Upper lobe of left lung (tissue), 6 donors: ENCODE measurements at regions not wholly inside any gene's neighbourhood (a gene's known extent, or its start where the extent isn't known, plus 50 kb on each side); places are given as distances from the start of the nearest gene placed in this dataset.

ENCODE experiments used
- ATAC-seq, 2 donors: fragments of 200-7000 bp; cut with Tn5 transposase; one replicate each; pipeline ENCODE4 v1.9.1; 2022; ENCODE audit warnings: mild to moderate bottlenecking in 2 of 2, moderate library complexity in 2 of 2; ENCODE audit not compliant: low FRiP score in 2 of 2
- DNase-seq, 2 donors: peaks; one replicate each; pipeline ENCODE4 v3.0.0-alpha.2; 2019 to 2020
- H3K27ac ChIP-seq, 4 donors: fragments of 200-600 bp; sonication (generic); one replicate each; pipeline ENCODE4 v1.5.1; 2016 to 2019
- H3K27me3 ChIP-seq, 4 donors: fragments of 200-600 bp; sonication (generic); one replicate each; pipeline ENCODE4 v1.5.1; 2017 to 2019
- H3K36me3 ChIP-seq, 4 donors: fragments of 200-600 bp; sonication (generic); one replicate each; pipeline ENCODE4 v1.5.1; 2016 to 2019
- H3K4me1 ChIP-seq, 4 donors: fragments of 200-600 bp; sonication (generic); one replicate each; pipeline ENCODE4 v1.5.1; 2018 to 2019
- H3K4me3 ChIP-seq, 4 donors: fragments of 200-600 bp; sonication (generic); one replicate each; pipeline ENCODE4 v1.5.1; 2017 to 2019; ENCODE audit warnings: mild to moderate bottlenecking in 2 of 4, moderate library complexity in 1 of 4
- H3K9me3 ChIP-seq, 4 donors: fragments of 200-600 bp; sonication (generic); one replicate each; pipeline ENCODE4 v1.5.1; 2018 to 2019
- CTCF ChIP-seq, 6 experiments: fragments of 450-650 bp in 4 of 6; fragments of 200-600 bp in 2 of 6; sonication (generic) in 2 of 6; IDR thresholded peaks; one replicate each; pipeline ENCODE4 v1.5.1; 2016 to 2019; ENCODE audit warnings: antibody characterized with exemption in 6 of 6
- EP300 ChIP-seq, 4 donors: sonication (generic); formaldehyde crosslinking; IDR thresholded peaks; one replicate each; pipeline ENCODE4 v1.5.1; 2017; ENCODE audit warnings: antibody characterized with exemption in 4 of 4, control low read depth in 2 of 4
- POLR2A ChIP-seq, 4 donors: fragments of 450-650 bp; IDR thresholded peaks; one replicate each; pipeline ENCODE4 v1.5.1; 2016 to 2017; ENCODE audit warnings: antibody characterized with exemption in 4 of 4, mild to moderate bottlenecking in 2 of 4
- POLR2AphosphoS5 ChIP-seq, 2 donors: sonication (generic); formaldehyde crosslinking; IDR thresholded peaks; one replicate each; pipeline ENCODE4 v1.5.1; 2017; ENCODE audit warnings: antibody characterized with exemption in 2 of 2
- WGBS, 2 donors: methylation state at CpG; one replicate each; pipeline ENCODE4 v1.1.5; 2017 to 2018; 5-methylcytosine and 5-hydroxymethylcytosine counted together
- donor health status: DM: no; HTN: no; CAD: no; lungs with moderate emphysema.
- donor health status: DM: no; HTN: yes; CAD: no; lungs with severe emphysema.

- 39 to 57% methylated on average over 1 of the region's 1 CpG for WGBS, 2 donors
- Histone ChIP-seq H3K36me3 (no peaks in the 10 kb centered on the region), H3K4me1 (no peaks in the 10 kb centered on the region), H3K27me3 (no peaks in the 10 kb centered on the region), H3K9me3 (no peaks in the 10 kb centered on the region), H3K27ac (no peak overlapping the region), H3K4me3 (no peak overlapping the region)
- ATAC-seq = no peak
- DNase-seq = no peak
- no peak for TF ChIP-seq EP300 (IDR thresholded peaks at IDR 0.05)
- TF ChIP-seq CTCF (IDR thresholded peaks at IDR 0.05) = no peak
- TF ChIP-seq POLR2AphosphoS5 (IDR thresholded peaks at IDR 0.05) = no peak
- no peak for TF ChIP-seq POLR2A (IDR thresholded peaks at IDR 0.05)
Observed at GRCh38 chr4:123163501-123163900, 233.1 kb upstream of the SPRY1 start.

- H3K36me3 ChIP-seq = no peaks in the 10 kb centered on the region
- H3K27me3 ChIP-seq = no peaks in the 10 kb centered on the region
- ATAC-seq = no peak
- H3K9me3 ChIP-seq = no peaks in the 10 kb centered on the region
- no peak overlapping the region for H3K4me3 ChIP-seq
- no peak for DNase-seq
- no peaks in the 10 kb centered on the region for H3K4me1 ChIP-seq
- no peak overlapping the region for H3K27ac ChIP-seq
- TF ChIP-seq POLR2AphosphoS5 (IDR thresholded peaks at IDR 0.05) (no peak), CTCF (IDR thresholded peaks at IDR 0.05) (no peak), EP300 (IDR thresholded peaks at IDR 0.05) (no peak), POLR2A (IDR thresholded peaks at IDR 0.05) (no peak)
- 96 to 98% methylated on average over 3 of the region's 3 CpGs for WGBS, 2 donors
Observed at GRCh38 chr4:123166023-123166422, 230.6 kb upstream of the SPRY1 start.

GRCh38 chr4:123167931-123168330 lies 228.7 kb upstream of the SPRY1 start:
- Histone ChIP-seq H3K4me3 (no peak overlapping the region), H3K27ac (no peak overlapping the region), H3K9me3 (no peaks in the 10 kb centered on the region), H3K27me3 (no peaks in the 10 kb centered on the region), H3K36me3 (no peaks in the 10 kb centered on the region), H3K4me1 (no peaks in the 10 kb centered on the region)
- ATAC-seq (no peak), DNase-seq (no peak)
- TF ChIP-seq EP300 (IDR thresholded peaks at IDR 0.05) (no peak), CTCF (IDR thresholded peaks at IDR 0.05) (no peak), POLR2AphosphoS5 (IDR thresholded peaks at IDR 0.05) (no peak), POLR2A (IDR thresholded peaks at IDR 0.05) (no peak)

- WGBS, 2 donors = 88 to 97% methylated on average over 2 of the region's 2 CpGs
- Histone ChIP-seq H3K9me3 (no peaks in the 10 kb centered on the region), H3K27ac (no peak overlapping the region), H3K27me3 (no peaks in the 10 kb centered on the region), H3K4me1 (no peaks in the 10 kb centered on the region), H3K4me3 (no peak overlapping the region), H3K36me3 (no peaks in the 10 kb centered on the region)
- ATAC-seq (no peak), DNase-seq (no peak)
- no peak for TF ChIP-seq POLR2A (IDR thresholded peaks at IDR 0.05)
- TF ChIP-seq EP300 (IDR thresholded peaks at IDR 0.05) = no peak
- no peak for TF ChIP-seq CTCF (IDR thresholded peaks at IDR 0.05)
- TF ChIP-seq POLR2AphosphoS5 (IDR thresholded peaks at IDR 0.05) = no peak
Observed at GRCh38 chr4:123168812-123169211, 227.8 kb upstream of the SPRY1 start.

- Histone ChIP-seq H3K4me1 (no peaks in the 10 kb centered on the region), H3K4me3 (no peak overlapping the region), H3K36me3 (no peaks in the 10 kb centered on the region), H3K27ac (no peak overlapping the region), H3K9me3 (no peaks in the 10 kb centered on the region), H3K27me3 (no peaks in the 10 kb centered on the region)
- DNase-seq (no peak), ATAC-seq (no peak)
- TF ChIP-seq POLR2A (IDR thresholded peaks at IDR 0.05) (no peak), POLR2AphosphoS5 (IDR thresholded peaks at IDR 0.05) (no peak), EP300 (IDR thresholded peaks at IDR 0.05) (no peak), CTCF (IDR thresholded peaks at IDR 0.05) (no peak)
- WGBS, 2 donors = 90 to 98% methylated on average over 4 of the region's 4 CpGs
Observed at GRCh38 chr4:123170843-123171242, 225.8 kb upstream of the SPRY1 start.
